ENCODE measurements at regions not wholly inside any gene's neighbourhood (a gene's known extent, or its start where the extent isn't known, plus 50 kb on each side); places are given as distances from the start of the nearest gene placed in this dataset.

DNA sequence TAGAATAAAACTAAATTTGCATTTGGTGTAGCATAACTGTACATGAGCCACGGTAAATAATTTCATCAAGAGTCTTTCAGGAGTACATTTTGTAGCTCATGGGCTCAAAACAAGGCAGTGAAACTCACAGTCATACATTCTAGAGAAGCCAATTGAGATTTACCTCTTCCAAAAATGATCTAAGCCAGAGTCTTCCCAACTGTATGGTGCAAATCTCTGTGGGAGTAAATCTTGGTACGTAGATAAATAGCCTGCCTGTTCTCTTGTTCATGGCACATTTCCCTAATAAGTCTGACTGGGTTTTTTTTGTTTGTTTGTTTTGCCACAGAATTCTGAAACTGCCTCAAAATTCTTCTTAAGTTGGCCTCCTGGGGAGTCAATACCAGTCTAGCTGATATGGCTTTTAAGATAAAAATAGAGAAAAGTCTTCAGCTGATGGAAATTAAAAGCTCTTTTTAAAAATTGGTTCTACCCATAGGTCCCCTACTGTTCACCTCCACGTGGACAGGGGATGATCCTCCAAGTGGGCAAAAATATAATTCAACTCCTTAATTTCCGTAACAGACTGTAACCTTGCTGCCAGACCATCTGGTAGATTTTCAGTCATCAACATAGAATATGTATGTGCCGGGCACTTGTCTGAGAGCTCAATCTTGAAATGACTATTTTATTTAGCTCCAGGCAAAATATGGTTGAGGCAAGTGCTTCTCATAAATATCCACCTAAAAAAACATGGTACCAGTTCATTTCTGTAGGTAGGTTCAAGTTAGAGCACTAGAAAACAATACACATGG is 365.4 kb downstream of the PDHA2 start:
- POLR2A ChIA-PET, result interaction anchor here (0.7 kb wide), 1 partner anchor 46 kb away, joined by 3 read pairs; no protein-coding TSS in a partner anchor
- Histone ChIP-seq H3K9me3 (replicated peaks; ENCODE audit: control insufficient read depth, insufficient read depth, low read length) (no peaks in the 10 kb centered on the region), H3K79me2 (ENCODE audit: control insufficient read depth, insufficient read depth, low read length) (no peaks in the 10 kb centered on the region), H3K27ac (ENCODE audit: insufficient read depth, low read depth, low read length) (no peak overlapping the region), H2AFZ (ENCODE audit: low read depth, low read length) (no peak overlapping the region), H3K36me3 (ENCODE audit: control insufficient read depth in 2 of 2, extremely low read depth in 1 of 2, insufficient read depth in 2 of 2, low read length in 2 of 2) (no peaks in the 10 kb centered on the region), H3K4me3 (replicated peaks in 1 of 3; ENCODE audit: insufficient read depth in 1 of 3, low read depth in 1 of 3, low read length in 3 of 3) (no peak overlapping the region), H3K4me2 (ENCODE audit: insufficient read depth, low read length) (no peak overlapping the region), H3K9me1 (replicated peaks; ENCODE audit: control insufficient read depth, extremely low read depth, insufficient read depth, low read length) (no peaks in the 10 kb centered on the region), H3K9ac (replicated peaks; ENCODE audit: extremely low read depth, insufficient read depth, low read length) (no peak overlapping the region), H3K4me1 (ENCODE audit: control insufficient read depth, extremely low read depth, insufficient read depth, low read length) (no peaks in the 10 kb centered on the region), H4K20me1 (replicated peaks; ENCODE audit: control insufficient read depth, extremely low read depth, insufficient read depth, low read length) (no peaks in the 10 kb centered on the region), H3K27me3 (ENCODE audit: control insufficient read depth in 2 of 2, insufficient read depth in 2 of 2, low read length in 2 of 2) (no peaks in the 10 kb centered on the region)
- FAIRE-seq, result no peak
- intact Hi-C loops (cut with micrococcal nuclease), result no loop called here
- no peak for DNase-seq (ENCODE audit: low read depth, low spot score)
- no TSS peak for BruUV-seq (replicated peaks)
- dilution Hi-C loops (cut with MboI; ENCODE audit: extremely low pct_ligation_motif_present, low sequenced_read_pairs), result no loop called here
- CTCF ChIA-PET, result interaction anchor here (1.4 to 1.6 kb wide), 2 partner anchors 12 to 15 kb away, joined by 3 to 5 read pairs; no protein-coding TSS in a partner anchor
- TF ChIP-seq POLR2A (IDR thresholded peaks at IDR 0.05; ENCODE audit: low read depth, low read length), result no peak
- no peak for TF ChIP-seq MYC (IDR thresholded peaks at IDR 0.05; ENCODE audit: low read depth, low read length)
- no peak for TF ChIP-seq JUN (IDR thresholded peaks at IDR 0.05; ENCODE audit: borderline replicate concordance, insufficient read depth, insufficient read length, low read depth)
- no peak for TF ChIP-seq POLR2AphosphoS5 (IDR thresholded peaks at IDR 0.05; ENCODE audit: insufficient read depth, low read depth, low read length)
- TF ChIP-seq FOS (IDR thresholded peaks at IDR 0.05; ENCODE audit: borderline replicate concordance, insufficient read depth, low read length), result no peak
- no peak for TF ChIP-seq EZH2 (IDR thresholded peaks at IDR 0.05; ENCODE audit: borderline replicate concordance, low read depth, low read length, severe bottlenecking)
- no peak for TF ChIP-seq GATA2 (IDR thresholded peaks at IDR 0.05; ENCODE audit: insufficient read depth, insufficient read length, low read depth, low read length)
- TF ChIP-seq, protein P1, sequence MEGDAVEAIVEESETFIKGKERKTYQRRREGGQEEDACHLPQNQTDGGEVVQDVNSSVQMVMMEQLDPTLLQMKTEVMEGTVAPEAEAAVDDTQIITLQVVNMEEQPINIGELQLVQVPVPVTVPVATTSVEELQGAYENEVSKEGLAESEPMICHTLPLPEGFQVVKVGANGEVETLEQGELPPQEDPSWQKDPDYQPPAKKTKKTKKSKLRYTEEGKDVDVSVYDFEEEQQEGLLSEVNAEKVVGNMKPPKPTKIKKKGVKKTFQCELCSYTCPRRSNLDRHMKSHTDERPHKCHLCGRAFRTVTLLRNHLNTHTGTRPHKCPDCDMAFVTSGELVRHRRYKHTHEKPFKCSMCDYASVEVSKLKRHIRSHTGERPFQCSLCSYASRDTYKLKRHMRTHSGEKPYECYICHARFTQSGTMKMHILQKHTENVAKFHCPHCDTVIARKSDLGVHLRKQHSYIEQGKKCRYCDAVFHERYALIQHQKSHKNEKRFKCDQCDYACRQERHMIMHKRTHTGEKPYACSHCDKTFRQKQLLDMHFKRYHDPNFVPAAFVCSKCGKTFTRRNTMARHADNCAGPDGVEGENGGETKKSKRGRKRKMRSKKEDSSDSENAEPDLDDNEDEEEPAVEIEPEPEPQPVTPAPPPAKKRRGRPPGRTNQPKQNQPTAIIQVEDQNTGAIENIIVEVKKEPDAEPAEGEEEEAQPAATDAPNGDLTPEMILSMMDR (IDR thresholded peaks at IDR 0.05; ENCODE audit: extremely low read depth in 1 of 2, insufficient read depth in 1 of 2, low read depth in 1 of 2, low read length in 2 of 2), result no peak
- TF ChIP-seq, protein P2, sequence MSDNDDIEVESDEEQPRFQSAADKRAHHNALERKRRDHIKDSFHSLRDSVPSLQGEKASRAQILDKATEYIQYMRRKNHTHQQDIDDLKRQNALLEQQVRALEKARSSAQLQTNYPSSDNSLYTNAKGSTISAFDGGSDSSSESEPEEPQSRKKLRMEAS (IDR thresholded peaks at IDR 0.05; ENCODE audit: insufficient read depth, insufficient read length), result no peak
